GM23338 (cell line): ENCODE measurements at regions not wholly inside any gene's neighbourhood (a gene's known extent, or its start where the extent isn't known, plus 50 kb on each side); places are given as distances from the start of the nearest gene placed in this dataset.

Experiments
- ATAC-seq: fragments of 200-7000 bp; cut with Tn5 transposase; 3 replicates; pipeline ENCODE4 v1.9.1; 2020
- DNase-seq: peaks from one replicate; pipeline ENCODE4 v3.0.0-alpha.2; 2015; ENCODE audit warnings: low spot score
- H2AFZ ChIP-seq: fragments of 200-600 bp; sonication (generic); 2 replicates; pipeline ENCODE4 v1.8.0; 2016; ENCODE audit warnings: antibody characterized with exemption, mild to moderate bottlenecking, moderate library complexity
- H3F3A ChIP-seq: fragments of 200-600 bp; sonication (generic); replicated peaks from 2 replicates; pipeline ENCODE4 v1.8.0; 2017; ENCODE audit warnings: antibody characterized with exemption, mixed run types, low read depth
- H3K27ac ChIP-seq: fragments of 200-600 bp; sonication (generic); 2 replicates; pipeline ENCODE4 v1.6.1; 2016; ENCODE audit warnings: low read depth
- H3K27me3 ChIP-seq: fragments of 200-600 bp; sonication (generic); 2 replicates; pipeline ENCODE4 v1.8.0; 2016; ENCODE audit warnings: mild to moderate bottlenecking, mixed run types, moderate library complexity; ENCODE audit not compliant: insufficient read depth
- H3K36me3 ChIP-seq: fragments of 200-600 bp; sonication (generic); 2 replicates; pipeline ENCODE4 v1.8.0; 2016; ENCODE audit warnings: mild to moderate bottlenecking; ENCODE audit not compliant: insufficient read depth
- H3K4me1 ChIP-seq: fragments of 200-600 bp; sonication (generic); 2 replicates; pipeline ENCODE4 v1.8.0; 2016; ENCODE audit warnings: mild to moderate bottlenecking, moderate library complexity; ENCODE audit not compliant: insufficient read depth
- H3K4me2 ChIP-seq: fragments of 200-600 bp; sonication (generic); 2 replicates; pipeline ENCODE4 v1.7.1; 2017; ENCODE audit warnings: mixed run types
- H3K4me3 ChIP-seq: fragments of 200-600 bp; sonication (generic); 2 replicates; pipeline ENCODE4 v1.6.1; 2016; ENCODE audit warnings: mixed run types
- H3K79me2 ChIP-seq: fragments of 200-600 bp; sonication (generic); replicated peaks from 2 replicates; pipeline ENCODE4 v1.8.0; 2017; ENCODE audit warnings: mild to moderate bottlenecking; ENCODE audit not compliant: insufficient read depth
- H3K9me2 ChIP-seq: fragments of 200-600 bp; sonication (generic); 2 replicates; pipeline ENCODE4 v1.8.0; 2017; ENCODE audit not compliant: insufficient read depth
- H4K20me1 ChIP-seq: fragments of 200-600 bp; sonication (generic); replicated peaks from 2 replicates; pipeline ENCODE4 v1.8.0; 2017; ENCODE audit warnings: mild to moderate bottlenecking; ENCODE audit not compliant: insufficient read depth
- H3K27ac Mint-ChIP-seq: 2 replicates; pipeline ENCODE4 v1.8.0; 2020; ENCODE audit warnings: inconsistent platforms, mild to moderate bottlenecking, moderate library complexity, mixed read lengths
- H3K27me3 Mint-ChIP-seq: 3 replicates; pipeline ENCODE4 v1.8.0; 2022; ENCODE audit warnings: low read depth, mild to moderate bottlenecking, moderate library complexity, mixed read lengths, inconsistent platforms; ENCODE audit not compliant: insufficient read depth, poor library complexity
- H3K36me3 Mint-ChIP-seq: 3 replicates; pipeline ENCODE4 v1.8.0; 2021; ENCODE audit warnings: low read depth, mild to moderate bottlenecking, inconsistent platforms, moderate library complexity, mixed read lengths
- H3K4me1 Mint-ChIP-seq: 3 replicates; pipeline ENCODE4 v1.8.0; 2020; ENCODE audit warnings: mild to moderate bottlenecking, inconsistent platforms, mixed read lengths
- H3K4me3 Mint-ChIP-seq: 3 replicates; pipeline ENCODE4 v1.8.0; 2021; ENCODE audit warnings: moderate library complexity, mild to moderate bottlenecking, inconsistent platforms, mixed read lengths
- H3K9me3 Mint-ChIP-seq: 3 replicates; pipeline ENCODE4 v1.8.0; 2020; ENCODE audit warnings: moderate library complexity, mild to moderate bottlenecking, inconsistent platforms, mixed read lengths
- CREB1 ChIP-seq: fragments of 250-450 bp; sonication (Bioruptor Pico); IDR thresholded peaks from 2 replicates; pipeline ENCODE4 v1.5.0; 2020; ENCODE audit warnings: low read depth, mild to moderate bottlenecking, moderate library complexity
- EZH2 ChIP-seq: fragments of 200-600 bp; sonication (generic); IDR thresholded peaks from one replicate; pipeline ENCODE4 v1.8.0; 2017; ENCODE audit warnings: antibody characterized with exemption, mild to moderate bottlenecking, low read depth; ENCODE audit not compliant: unreplicated experiment
- EZH2phosphoT487 ChIP-seq: fragments of 200-600 bp; sonication (generic); IDR thresholded peaks from one replicate; pipeline ENCODE4 v1.8.1; 2018; ENCODE audit warnings: antibody characterized with exemption; ENCODE audit not compliant: unreplicated experiment
- JUNB ChIP-seq: IDR thresholded peaks from one replicate; pipeline ENCODE4 v1.6.1; 2016; ENCODE audit warnings: antibody characterized with exemption; ENCODE audit not compliant: unreplicated experiment
- NANOG ChIP-seq: IDR thresholded peaks from 2 replicates; pipeline ENCODE4 v1.6.1; 2016; ENCODE audit warnings: antibody characterized with exemption, borderline replicate concordance
- POLR2AphosphoS5 ChIP-seq: IDR thresholded peaks from 2 replicates; pipeline ENCODE4 v1.6.1; 2016; ENCODE audit warnings: antibody characterized with exemption, low read depth
- STAT1 ChIP-seq: IDR thresholded peaks from one replicate; pipeline ENCODE4 v1.6.1; 2016; ENCODE audit warnings: antibody characterized with exemption; ENCODE audit not compliant: unreplicated experiment
- ZNF114 ChIP-seq: fragments of 250-450 bp; sonication (Bioruptor Pico); IDR thresholded peaks from 2 replicates; pipeline ENCODE4 v1.5.0; 2020; ENCODE audit warnings: mild to moderate bottlenecking, moderate library complexity
- ZNF331 ChIP-seq: fragments of 250-450 bp; sonication (Bioruptor Pico); IDR thresholded peaks from 2 replicates; pipeline ENCODE4 v1.5.0; 2020; ENCODE audit warnings: low read depth, mild to moderate bottlenecking, moderate library complexity
- TF ChIP-seq, protein P1 (sequence below), 2 experiments: fragments of 200-600 bp in 1 of 2; sonication (generic) in 1 of 2; conservative IDR thresholded peaks; 2 replicates each; pipeline versions ENCODE4 v1.5.1 to v1.6.1; 2016 to 2017; ENCODE audit warnings: antibody characterized with exemption in 2 of 2, low read depth in 2 of 2, mild to moderate bottlenecking in 2 of 2, moderate library complexity in 1 of 2
- TF ChIP-seq, protein P2 (sequence below): IDR thresholded peaks from one replicate; pipeline ENCODE4 v1.6.1; 2018; ENCODE audit warnings: antibody characterized with exemption; ENCODE audit not compliant: unreplicated experiment
- TF ChIP-seq, protein P3 (sequence below): fragments of 250-450 bp; sonication (Bioruptor Pico); IDR thresholded peaks from 2 replicates; pipeline ENCODE4 v1.5.0; 2020; ENCODE audit warnings: mild to moderate bottlenecking, moderate library complexity
- TF ChIP-seq, protein P4 (sequence below): IDR thresholded peaks from 2 replicates; pipeline ENCODE4 v1.6.1; 2016; ENCODE audit warnings: antibody characterized with exemption

DNA sequence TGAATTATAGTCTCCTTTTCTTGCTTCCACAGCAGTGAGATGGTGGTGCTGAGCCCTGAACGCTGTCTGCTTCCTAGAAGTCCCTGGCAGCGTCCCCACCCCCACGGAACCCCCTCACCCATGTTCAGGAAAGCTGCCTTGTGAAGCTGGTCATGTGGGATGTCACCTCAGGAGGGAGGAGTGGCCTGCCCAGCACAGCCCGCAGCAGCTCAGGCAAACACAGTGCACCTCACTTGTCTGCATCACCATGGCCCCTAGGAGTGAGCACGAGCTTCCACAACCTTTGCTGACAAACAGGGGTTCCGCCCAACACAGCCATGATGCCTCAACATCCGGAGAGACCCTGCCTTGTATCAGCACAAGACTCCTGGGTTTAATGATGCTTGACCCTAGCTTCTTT is 508.9 kb downstream of the RPS24 start:
- Histone ChIP-seq H3K4me2 (no peak overlapping the region), H4K20me1 (no peaks in the 10 kb centered on the region), H3K9me2 (peaks cover 8% of the 10 kb centered on the region; the same call in 1 of the 2 replicates), H3K79me2 (no peaks in the 10 kb centered on the region), H3K4me1 (no peaks in the 10 kb centered on the region), H3K27me3 (no peaks in the 10 kb centered on the region), H2AFZ (no peak overlapping the region), H3K27ac (no peak overlapping the region), H3K36me3 (no peaks in the 10 kb centered on the region), H3K4me3 (no peak overlapping the region), H3F3A (no peaks in the 10 kb centered on the region)
- no peak overlapping the region for H3K4me3 Mint-ChIP-seq
- no peak for TF ChIP-seq EZH2
- TF ChIP-seq EZH2phosphoT487, result no peak
- TF ChIP-seq, protein P1, sequence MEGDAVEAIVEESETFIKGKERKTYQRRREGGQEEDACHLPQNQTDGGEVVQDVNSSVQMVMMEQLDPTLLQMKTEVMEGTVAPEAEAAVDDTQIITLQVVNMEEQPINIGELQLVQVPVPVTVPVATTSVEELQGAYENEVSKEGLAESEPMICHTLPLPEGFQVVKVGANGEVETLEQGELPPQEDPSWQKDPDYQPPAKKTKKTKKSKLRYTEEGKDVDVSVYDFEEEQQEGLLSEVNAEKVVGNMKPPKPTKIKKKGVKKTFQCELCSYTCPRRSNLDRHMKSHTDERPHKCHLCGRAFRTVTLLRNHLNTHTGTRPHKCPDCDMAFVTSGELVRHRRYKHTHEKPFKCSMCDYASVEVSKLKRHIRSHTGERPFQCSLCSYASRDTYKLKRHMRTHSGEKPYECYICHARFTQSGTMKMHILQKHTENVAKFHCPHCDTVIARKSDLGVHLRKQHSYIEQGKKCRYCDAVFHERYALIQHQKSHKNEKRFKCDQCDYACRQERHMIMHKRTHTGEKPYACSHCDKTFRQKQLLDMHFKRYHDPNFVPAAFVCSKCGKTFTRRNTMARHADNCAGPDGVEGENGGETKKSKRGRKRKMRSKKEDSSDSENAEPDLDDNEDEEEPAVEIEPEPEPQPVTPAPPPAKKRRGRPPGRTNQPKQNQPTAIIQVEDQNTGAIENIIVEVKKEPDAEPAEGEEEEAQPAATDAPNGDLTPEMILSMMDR (conservative IDR thresholded peaks at IDR 0.05; ENCODE audit: low read depth in 2 of 2), result no peak
- no peak for TF ChIP-seq ZNF114 (CRISPR knock-in tag)
- TF ChIP-seq, protein P2, sequence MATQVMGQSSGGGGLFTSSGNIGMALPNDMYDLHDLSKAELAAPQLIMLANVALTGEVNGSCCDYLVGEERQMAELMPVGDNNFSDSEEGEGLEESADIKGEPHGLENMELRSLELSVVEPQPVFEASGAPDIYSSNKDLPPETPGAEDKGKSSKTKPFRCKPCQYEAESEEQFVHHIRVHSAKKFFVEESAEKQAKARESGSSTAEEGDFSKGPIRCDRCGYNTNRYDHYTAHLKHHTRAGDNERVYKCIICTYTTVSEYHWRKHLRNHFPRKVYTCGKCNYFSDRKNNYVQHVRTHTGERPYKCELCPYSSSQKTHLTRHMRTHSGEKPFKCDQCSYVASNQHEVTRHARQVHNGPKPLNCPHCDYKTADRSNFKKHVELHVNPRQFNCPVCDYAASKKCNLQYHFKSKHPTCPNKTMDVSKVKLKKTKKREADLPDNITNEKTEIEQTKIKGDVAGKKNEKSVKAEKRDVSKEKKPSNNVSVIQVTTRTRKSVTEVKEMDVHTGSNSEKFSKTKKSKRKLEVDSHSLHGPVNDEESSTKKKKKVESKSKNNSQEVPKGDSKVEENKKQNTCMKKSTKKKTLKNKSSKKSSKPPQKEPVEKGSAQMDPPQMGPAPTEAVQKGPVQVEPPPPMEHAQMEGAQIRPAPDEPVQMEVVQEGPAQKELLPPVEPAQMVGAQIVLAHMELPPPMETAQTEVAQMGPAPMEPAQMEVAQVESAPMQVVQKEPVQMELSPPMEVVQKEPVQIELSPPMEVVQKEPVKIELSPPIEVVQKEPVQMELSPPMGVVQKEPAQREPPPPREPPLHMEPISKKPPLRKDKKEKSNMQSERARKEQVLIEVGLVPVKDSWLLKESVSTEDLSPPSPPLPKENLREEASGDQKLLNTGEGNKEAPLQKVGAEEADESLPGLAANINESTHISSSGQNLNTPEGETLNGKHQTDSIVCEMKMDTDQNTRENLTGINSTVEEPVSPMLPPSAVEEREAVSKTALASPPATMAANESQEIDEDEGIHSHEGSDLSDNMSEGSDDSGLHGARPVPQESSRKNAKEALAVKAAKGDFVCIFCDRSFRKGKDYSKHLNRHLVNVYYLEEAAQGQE, result no peak
- TF ChIP-seq POLR2AphosphoS5, result no peak
- no peak for TF ChIP-seq ZNF331 (CRISPR knock-in tag)
- no peak for TF ChIP-seq NANOG
- TF ChIP-seq CREB1 (CRISPR knock-in tag), result no peak
- TF ChIP-seq STAT1, result no peak
- TF ChIP-seq, protein P3, sequence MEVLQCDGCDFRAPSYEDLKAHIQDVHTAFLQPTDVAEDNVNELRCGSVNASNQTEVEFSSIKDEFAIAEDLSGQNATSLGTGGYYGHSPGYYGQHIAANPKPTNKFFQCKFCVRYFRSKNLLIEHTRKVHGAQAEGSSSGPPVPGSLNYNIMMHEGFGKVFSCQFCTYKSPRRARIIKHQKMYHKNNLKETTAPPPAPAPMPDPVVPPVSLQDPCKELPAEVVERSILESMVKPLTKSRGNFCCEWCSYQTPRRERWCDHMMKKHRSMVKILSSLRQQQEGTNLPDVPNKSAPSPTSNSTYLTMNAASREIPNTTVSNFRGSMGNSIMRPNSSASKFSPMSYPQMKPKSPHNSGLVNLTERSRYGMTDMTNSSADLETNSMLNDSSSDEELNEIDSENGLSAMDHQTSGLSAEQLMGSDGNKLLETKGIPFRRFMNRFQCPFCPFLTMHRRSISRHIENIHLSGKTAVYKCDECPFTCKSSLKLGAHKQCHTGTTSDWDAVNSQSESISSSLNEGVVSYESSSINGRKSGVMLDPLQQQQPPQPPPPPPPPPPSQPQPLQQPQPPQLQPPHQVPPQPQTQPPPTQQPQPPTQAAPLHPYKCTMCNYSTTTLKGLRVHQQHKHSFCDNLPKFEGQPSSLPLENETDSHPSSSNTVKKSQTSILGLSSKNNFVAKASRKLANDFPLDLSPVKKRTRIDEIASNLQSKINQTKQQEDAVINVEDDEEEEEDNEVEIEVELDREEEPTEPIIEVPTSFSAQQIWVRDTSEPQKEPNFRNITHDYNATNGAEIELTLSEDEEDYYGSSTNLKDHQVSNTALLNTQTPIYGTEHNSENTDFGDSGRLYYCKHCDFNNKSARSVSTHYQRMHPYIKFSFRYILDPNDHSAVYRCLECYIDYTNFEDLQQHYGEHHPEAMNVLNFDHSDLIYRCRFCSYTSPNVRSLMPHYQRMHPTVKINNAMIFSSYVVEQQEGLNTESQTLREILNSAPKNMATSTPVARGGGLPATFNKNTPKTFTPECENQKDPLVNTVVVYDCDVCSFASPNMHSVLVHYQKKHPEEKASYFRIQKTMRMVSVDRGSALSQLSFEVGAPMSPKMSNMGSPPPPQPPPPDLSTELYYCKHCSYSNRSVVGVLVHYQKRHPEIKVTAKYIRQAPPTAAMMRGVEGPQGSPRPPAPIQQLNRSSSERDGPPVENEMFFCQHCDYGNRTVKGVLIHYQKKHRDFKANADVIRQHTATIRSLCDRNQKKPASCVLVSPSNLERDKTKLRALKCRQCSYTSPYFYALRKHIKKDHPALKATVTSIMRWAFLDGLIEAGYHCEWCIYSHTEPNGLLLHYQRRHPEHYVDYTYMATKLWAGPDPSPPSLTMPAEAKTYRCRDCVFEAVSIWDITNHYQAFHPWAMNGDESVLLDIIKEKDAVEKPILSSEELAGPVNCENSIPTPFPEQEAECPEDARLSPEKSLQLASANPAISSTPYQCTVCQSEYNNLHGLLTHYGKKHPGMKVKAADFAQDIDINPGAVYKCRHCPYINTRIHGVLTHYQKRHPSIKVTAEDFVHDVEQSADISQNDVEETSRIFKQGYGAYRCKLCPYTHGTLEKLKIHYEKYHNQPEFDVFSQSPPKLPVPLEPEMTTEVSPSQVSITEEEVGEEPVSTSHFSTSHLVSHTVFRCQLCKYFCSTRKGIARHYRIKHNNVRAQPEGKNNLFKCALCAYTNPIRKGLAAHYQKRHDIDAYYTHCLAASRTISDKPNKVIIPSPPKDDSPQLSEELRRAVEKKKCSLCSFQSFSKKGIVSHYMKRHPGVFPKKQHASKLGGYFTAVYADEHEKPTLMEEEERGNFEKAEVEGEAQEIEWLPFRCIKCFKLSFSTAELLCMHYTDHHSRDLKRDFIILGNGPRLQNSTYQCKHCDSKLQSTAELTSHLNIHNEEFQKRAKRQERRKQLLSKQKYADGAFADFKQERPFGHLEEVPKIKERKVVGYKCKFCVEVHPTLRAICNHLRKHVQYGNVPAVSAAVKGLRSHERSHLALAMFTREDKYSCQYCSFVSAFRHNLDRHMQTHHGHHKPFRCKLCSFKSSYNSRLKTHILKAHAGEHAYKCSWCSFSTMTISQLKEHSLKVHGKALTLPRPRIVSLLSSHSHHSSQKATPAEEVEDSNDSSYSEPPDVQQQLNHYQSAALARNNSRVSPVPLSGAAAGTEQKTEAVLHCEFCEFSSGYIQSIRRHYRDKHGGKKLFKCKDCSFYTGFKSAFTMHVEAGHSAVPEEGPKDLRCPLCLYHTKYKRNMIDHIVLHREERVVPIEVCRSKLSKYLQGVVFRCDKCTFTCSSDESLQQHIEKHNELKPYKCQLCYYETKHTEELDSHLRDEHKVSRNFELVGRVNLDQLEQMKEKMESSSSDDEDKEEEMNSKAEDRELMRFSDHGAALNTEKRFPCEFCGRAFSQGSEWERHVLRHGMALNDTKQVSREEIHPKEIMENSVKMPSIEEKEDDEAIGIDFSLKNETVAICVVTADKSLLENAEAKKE (CRISPR knock-in tag), result no peak
- TF ChIP-seq, protein P4, sequence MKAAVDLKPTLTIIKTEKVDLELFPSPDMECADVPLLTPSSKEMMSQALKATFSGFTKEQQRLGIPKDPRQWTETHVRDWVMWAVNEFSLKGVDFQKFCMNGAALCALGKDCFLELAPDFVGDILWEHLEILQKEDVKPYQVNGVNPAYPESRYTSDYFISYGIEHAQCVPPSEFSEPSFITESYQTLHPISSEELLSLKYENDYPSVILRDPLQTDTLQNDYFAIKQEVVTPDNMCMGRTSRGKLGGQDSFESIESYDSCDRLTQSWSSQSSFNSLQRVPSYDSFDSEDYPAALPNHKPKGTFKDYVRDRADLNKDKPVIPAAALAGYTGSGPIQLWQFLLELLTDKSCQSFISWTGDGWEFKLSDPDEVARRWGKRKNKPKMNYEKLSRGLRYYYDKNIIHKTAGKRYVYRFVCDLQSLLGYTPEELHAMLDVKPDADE, result no peak
- TF ChIP-seq JUNB, result no peak
- peaks cover 8% of the 10 kb centered on the region for H3K27me3 Mint-ChIP-seq
- no peaks in the 10 kb centered on the region for H3K36me3 Mint-ChIP-seq
- DNase-seq, result no peak
- peaks cover 8% of the 10 kb centered on the region; the same call in 2 of the 3 replicates for H3K4me1 Mint-ChIP-seq
- H3K27ac Mint-ChIP-seq, result peak overlapping the region; percentile 38; the same call in 1 of the 2 replicates
- ATAC-seq, result peak; percentile 81
- no peaks in the 10 kb centered on the region; the same call in 1 of the 3 replicates for H3K9me3 Mint-ChIP-seq
